ENCODE measurements at regions not wholly inside any gene's neighbourhood (a gene's known extent, or its start where the extent isn't known, plus 50 kb on each side); places are given as distances from the start of the nearest gene placed in this dataset.

DNA sequence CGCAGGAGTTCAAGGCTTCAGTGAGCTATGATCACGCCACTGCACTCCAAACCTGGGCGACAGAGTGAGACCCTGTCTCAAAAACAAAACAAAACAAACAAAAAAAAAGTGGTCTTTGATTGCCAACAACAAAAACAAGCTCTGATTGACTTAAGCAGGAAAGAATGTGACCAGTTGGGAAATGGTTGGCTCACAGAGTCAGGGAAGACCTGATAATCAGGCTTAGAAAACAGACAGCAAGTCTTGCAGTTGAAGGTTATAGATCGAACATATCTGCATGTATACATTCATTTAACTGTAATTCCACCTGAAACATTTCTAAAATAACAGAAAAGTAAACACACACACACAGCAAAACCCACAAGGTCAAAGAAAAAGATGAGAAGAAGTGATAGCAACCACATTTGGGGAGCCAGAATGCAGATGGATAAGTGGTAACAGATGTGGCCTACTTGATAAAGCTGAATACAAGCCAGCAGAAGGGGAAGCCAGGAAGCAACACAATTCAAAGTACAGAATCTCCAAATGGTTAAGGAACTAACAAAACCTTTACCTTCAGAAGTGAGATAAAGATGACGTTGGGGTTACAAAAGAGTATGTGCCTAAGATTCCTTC lies 699.9 kb upstream of the ZNF385D start:
- TF ChIP-seq CTCF (conservative IDR thresholded peaks at IDR 0.05; ENCODE audit: low read depth, low read length): no peak
- TF ChIP-seq EZH2 (IDR thresholded peaks at IDR 0.05; ENCODE audit: low read length, unreplicated experiment): no peak
- no peak for TF ChIP-seq EZH2phosphoT487 (IDR thresholded peaks at IDR 0.05; ENCODE audit: borderline replicate concordance, low read length)
